ENCODE measurements at regions not wholly inside any gene's neighbourhood (a gene's known extent, or its start where the extent isn't known, plus 50 kb on each side); places are given as distances from the start of the nearest gene placed in this dataset.

GRCh38 chr3:87834327-87834726 is 224.5 kb downstream of the CGGBP1 start (continued):
- TF ChIP-seq TOE1 (IDR thresholded peaks at IDR 0.05; ENCODE audit: borderline replicate concordance) (no peak), TOE1 (CRISPR knock-in tag; IDR thresholded peaks at IDR 0.05; ENCODE audit: borderline replicate concordance, low read depth) (no peak), KAT7 (CRISPR knock-in tag; IDR thresholded peaks at IDR 0.05; ENCODE audit: borderline replicate concordance) (no peak), ZNF589 (CRISPR knock-in tag; IDR thresholded peaks at IDR 0.05; ENCODE audit: low read depth) (no peak), PREB (CRISPR knock-in tag; IDR thresholded peaks at IDR 0.05) (no peak), ZNF766 (CRISPR knock-in tag; conservative IDR thresholded peaks at IDR 0.05) (no peak), NFXL1 (CRISPR knock-in tag; IDR thresholded peaks at IDR 0.05) (no peak), ZC3H8 (IDR thresholded peaks at IDR 0.05) (no peak), SMARCE1 (IDR thresholded peaks at IDR 0.05) (no peak)
- TF ChIP-seq, protein P1, sequence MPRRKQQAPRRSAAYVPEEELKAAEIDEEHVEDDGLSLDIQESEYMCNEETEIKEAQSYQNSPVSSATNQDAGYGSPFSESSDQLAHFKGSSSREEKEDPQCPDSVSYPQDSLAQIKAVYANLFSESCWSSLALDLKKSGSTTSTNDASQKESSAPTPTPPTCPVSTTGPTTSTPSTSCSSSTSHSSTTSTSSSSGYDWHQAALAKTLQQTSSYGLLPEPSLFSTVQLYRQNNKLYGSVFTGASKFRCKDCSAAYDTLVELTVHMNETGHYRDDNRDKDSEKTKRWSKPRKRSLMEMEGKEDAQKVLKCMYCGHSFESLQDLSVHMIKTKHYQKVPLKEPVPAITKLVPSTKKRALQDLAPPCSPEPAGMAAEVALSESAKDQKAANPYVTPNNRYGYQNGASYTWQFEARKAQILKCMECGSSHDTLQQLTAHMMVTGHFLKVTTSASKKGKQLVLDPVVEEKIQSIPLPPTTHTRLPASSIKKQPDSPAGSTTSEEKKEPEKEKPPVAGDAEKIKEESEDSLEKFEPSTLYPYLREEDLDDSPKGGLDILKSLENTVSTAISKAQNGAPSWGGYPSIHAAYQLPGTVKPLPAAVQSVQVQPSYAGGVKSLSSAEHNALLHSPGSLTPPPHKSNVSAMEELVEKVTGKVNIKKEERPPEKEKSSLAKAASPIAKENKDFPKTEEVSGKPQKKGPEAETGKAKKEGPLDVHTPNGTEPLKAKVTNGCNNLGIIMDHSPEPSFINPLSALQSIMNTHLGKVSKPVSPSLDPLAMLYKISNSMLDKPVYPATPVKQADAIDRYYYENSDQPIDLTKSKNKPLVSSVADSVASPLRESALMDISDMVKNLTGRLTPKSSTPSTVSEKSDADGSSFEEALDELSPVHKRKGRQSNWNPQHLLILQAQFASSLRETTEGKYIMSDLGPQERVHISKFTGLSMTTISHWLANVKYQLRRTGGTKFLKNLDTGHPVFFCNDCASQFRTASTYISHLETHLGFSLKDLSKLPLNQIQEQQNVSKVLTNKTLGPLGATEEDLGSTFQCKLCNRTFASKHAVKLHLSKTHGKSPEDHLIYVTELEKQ (CRISPR knock-in tag; IDR thresholded peaks at IDR 0.05) = no peak
